Activated CD4-positive, CD25-positive, alpha-beta regulatory T cell treated with anti-CD3 and anti-CD28 coated beads, Interleukin-2, amount 50 U/mL, for 72 hours (primary cell): ENCODE measurements at regions not wholly inside any gene's neighbourhood (a gene's known extent, or its start where the extent isn't known, plus 50 kb on each side); places are given as distances from the start of the nearest gene placed in this dataset.
"Not testable (repeated sequence)": the region's sequence is repeated elsewhere in the genome, so short reads cannot be mapped to it uniquely, and the experiment has no call there.

Experiments
- DNase-seq: peaks from one replicate; pipeline ENCODE4 v3.0.0; 2021

GRCh38 chr21:7743940-7744339 is 2777.4 kb upstream of the TPTE start:
- not testable (repeated sequence) for DNase-seq

- not testable (repeated sequence) for DNase-seq
Observed at GRCh38 chr21:7744406-7745099, 2776.8 kb upstream of the TPTE start.

GRCh38 chr21:7745100-7745450 is 2776.3 kb upstream of the TPTE start:
- DNase-seq = not testable (repeated sequence)

GRCh38 chr21:7747964-7748363 is 2773.4 kb upstream of the TPTE start:
- DNase-seq = not testable (repeated sequence)

- not testable (repeated sequence) for DNase-seq
Observed at GRCh38 chr21:7752611-7753010, 2768.8 kb upstream of the TPTE start.

GRCh38 chr21:7753380-7753877 is 2768.0 kb upstream of the TPTE start:
- DNase-seq = peak; percentile 30

- DNase-seq = not testable (repeated sequence)
Observed at GRCh38 chr21:7769985-7770384, 2751.4 kb upstream of the TPTE start.

- DNase-seq = not testable (repeated sequence)
Observed at GRCh38 chr21:7774219-7774618, 2747.2 kb upstream of the TPTE start.

GRCh38 chr21:7775327-7775984 is 2745.9 kb upstream of the TPTE start:
- DNase-seq = not testable (repeated sequence)

GRCh38 chr21:7776035-7776434 is 2745.3 kb upstream of the TPTE start:
- DNase-seq = not testable (repeated sequence)

DNA sequence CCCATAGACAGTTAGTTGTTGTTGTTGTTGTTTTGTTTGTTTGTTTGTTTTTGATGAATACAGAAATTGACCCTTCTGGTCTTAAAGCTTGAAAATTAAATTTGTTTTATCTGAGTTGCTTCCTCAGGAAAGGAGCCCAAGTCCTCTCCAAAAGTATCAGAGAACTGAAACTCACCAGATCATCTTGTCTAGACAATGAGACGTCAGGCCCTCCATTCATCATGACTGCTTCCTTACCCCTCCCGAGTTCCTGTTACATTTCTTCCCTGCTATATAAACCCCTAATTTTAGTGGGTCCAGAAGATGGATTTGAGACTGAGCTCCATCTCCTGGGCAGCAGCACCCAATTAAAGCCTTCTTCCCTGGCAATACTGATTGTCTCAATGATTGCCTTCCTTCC is 2744.8 kb upstream of the TPTE start:
- not testable (repeated sequence) for DNase-seq

- not testable (repeated sequence) for DNase-seq
Observed at GRCh38 chr21:7777289-7777688, 2744.1 kb upstream of the TPTE start.

- not testable (repeated sequence) for DNase-seq
Observed at GRCh38 chr21:7787427-7788078, 2733.8 kb upstream of the TPTE start.

GRCh38 chr21:7793797-7794196 is 2727.6 kb upstream of the TPTE start:
- DNase-seq = not testable (repeated sequence)

- DNase-seq = not testable (repeated sequence)
Observed at GRCh38 chr21:7797328-7797727, 2724.1 kb upstream of the TPTE start.

- DNase-seq = not testable (repeated sequence)
Observed at GRCh38 chr21:7798446-7798845, 2722.9 kb upstream of the TPTE start.

GRCh38 chr21:7799697-7800096 is 2721.7 kb upstream of the TPTE start:
- not testable (repeated sequence) for DNase-seq

GRCh38 chr21:7813475-7813874 is 2707.9 kb upstream of the TPTE start:
- DNase-seq = not testable (repeated sequence)

GRCh38 chr21:7817013-7817412 is 2704.4 kb upstream of the TPTE start:
- not testable (repeated sequence) for DNase-seq

DNA sequence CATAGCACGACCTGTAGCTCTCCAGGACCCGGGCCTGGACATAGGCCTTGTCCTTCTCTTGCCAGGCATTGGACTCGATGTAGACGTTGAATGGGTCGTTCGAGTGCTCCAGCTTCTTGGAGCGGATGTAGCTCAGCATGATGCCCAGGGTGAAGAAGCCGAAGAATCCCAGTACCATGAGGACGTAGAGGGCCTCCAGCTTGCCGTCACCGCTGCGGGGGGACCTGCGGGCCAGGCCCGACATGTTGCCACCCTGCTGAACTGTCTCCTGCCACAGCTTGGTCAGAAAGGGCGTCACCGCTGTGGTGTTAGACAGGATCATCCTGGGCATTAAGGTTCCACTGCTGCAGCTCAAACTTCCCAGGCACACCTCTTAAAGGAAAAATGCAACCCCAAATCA is 2702.1 kb upstream of the TPTE start:
- DNase-seq = not testable (repeated sequence)

DNA sequence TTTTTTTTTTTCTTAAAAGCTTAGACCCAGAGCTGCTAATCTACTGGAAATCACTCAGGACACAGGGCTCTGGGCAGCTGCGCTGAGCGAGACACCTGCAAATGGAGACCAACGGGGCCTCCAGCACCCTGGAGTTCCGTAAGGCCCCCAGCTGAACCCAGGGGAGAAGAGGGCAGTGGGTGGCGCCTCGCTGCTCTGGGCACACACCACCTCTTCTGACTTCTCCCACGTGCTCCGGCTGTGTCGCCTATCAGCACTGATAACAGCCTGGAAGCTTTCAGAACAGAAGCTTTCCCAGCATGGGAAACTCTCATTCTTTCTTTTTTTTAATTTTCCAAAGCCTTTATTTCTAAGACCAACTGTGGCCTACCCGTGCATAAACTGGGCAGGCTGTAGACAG is 2695.8 kb upstream of the TPTE start:
- not testable (repeated sequence) for DNase-seq

- DNase-seq = not testable (repeated sequence)
Observed at GRCh38 chr21:7826174-7826573, 2695.2 kb upstream of the TPTE start.

GRCh38 chr21:7828260-7828659 is 2693.1 kb upstream of the TPTE start:
- DNase-seq = not testable (repeated sequence)

DNA sequence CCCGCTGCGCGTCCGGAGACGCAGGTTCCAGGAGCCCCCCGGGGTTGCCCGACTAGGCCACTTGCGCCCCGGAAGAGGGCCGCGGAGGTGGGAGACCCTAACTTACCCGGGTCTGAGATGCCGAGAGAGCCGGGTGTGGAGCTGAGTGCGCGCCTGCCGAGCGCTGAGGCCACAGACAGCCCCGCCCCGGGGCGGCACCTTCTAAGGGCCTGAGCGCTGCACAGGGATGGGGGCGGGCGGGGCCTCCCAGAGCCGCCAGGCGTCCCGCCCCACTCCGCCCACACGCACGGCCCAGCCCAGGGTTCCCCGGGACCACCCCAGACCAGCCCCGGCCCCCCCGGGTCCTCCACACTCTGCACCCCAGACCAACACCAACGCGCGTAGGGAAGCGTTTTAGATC is 2692.0 kb upstream of the TPTE start:
- DNase-seq = not testable (repeated sequence)
